ENCODE measurements at regions not wholly inside any gene's neighbourhood (a gene's known extent, or its start where the extent isn't known, plus 50 kb on each side); places are given as distances from the start of the nearest gene placed in this dataset.

- no peak for ATAC-seq
Observed at GRCh38 chr15:98506172-98506571, 142.2 kb upstream of the IGF1R start.

GRCh38 chr15:98506711-98507110, 141.6 kb upstream of the IGF1R start:
- no peak for DNase-seq
- TF ChIP-seq, protein P1, sequence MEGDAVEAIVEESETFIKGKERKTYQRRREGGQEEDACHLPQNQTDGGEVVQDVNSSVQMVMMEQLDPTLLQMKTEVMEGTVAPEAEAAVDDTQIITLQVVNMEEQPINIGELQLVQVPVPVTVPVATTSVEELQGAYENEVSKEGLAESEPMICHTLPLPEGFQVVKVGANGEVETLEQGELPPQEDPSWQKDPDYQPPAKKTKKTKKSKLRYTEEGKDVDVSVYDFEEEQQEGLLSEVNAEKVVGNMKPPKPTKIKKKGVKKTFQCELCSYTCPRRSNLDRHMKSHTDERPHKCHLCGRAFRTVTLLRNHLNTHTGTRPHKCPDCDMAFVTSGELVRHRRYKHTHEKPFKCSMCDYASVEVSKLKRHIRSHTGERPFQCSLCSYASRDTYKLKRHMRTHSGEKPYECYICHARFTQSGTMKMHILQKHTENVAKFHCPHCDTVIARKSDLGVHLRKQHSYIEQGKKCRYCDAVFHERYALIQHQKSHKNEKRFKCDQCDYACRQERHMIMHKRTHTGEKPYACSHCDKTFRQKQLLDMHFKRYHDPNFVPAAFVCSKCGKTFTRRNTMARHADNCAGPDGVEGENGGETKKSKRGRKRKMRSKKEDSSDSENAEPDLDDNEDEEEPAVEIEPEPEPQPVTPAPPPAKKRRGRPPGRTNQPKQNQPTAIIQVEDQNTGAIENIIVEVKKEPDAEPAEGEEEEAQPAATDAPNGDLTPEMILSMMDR (IDR thresholded peaks at IDR 0.05) = no peak
- no peaks in the 10 kb centered on the region for H3K27me3 ChIP-seq
- H3K4me3 ChIP-seq = no peak overlapping the region
- H3K9me3 ChIP-seq = no peaks in the 10 kb centered on the region
- intact Hi-C loops (cut with DNase I) = no loop called here
- no peaks in the 10 kb centered on the region for H3K36me3 ChIP-seq
- no peaks in the 10 kb centered on the region for H3K4me1 ChIP-seq
- H3K27ac ChIP-seq = peak overlapping the region; percentile 58
- ATAC-seq = peak; percentile 25

More at GRCh38 chr15:98506172-98506571, 142.2 kb upstream of the IGF1R start:
- intact Hi-C loops (cut with DNase I) = no loop called here
- TF ChIP-seq, protein P1 (IDR thresholded peaks at IDR 0.05) = no peak
- no peaks in the 10 kb centered on the region for H3K9me3 ChIP-seq
- no peak for DNase-seq
- peak overlapping the region; percentile 58 for H3K27ac ChIP-seq
- no peaks in the 10 kb centered on the region for H3K36me3 ChIP-seq
- no peak overlapping the region for H3K4me3 ChIP-seq
- H3K27me3 ChIP-seq = peaks cover 4% of the 10 kb centered on the region
- no peaks in the 10 kb centered on the region for H3K4me1 ChIP-seq

DNA sequence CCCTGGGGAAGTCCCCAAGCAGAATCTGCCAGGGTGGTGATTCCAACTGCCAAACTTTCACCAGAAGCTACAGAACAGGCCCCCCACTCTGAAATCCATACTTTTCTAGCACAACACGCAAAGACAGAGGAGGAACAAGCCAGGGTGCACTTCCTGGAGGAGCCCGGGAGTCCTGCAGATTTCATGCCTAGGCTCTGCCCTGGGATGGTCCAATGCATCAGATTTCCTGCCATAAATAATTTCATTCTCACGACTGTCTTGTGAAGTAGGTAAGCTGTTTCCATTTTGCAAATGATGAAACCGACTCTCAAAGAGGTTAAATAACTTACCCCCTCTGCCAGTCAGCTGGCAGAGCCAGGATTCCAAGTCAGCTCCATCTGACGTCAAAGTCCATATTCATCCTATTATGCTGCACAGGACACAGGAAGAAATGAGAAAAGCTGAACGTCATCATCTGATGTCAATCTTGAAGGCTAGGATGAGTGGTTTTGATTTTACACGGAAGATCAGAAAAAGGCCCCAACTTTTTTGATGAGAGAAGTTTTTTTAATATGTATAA, 134.8 kb upstream of the IGF1R start:
- TF ChIP-seq, protein P1 (IDR thresholded peaks at IDR 0.05) = no peak
- no peak for ATAC-seq
- no peaks in the 10 kb centered on the region for H3K36me3 ChIP-seq
- no peaks in the 10 kb centered on the region for H3K9me3 ChIP-seq
- no peak overlapping the region for H3K27ac ChIP-seq
- intact Hi-C loops (cut with DNase I) = loop anchor here (10.0 kb wide), 1 partner anchor 141 kb away; no protein-coding TSS in a partner anchor
- no peaks in the 10 kb centered on the region for H3K27me3 ChIP-seq
- DNase-seq = no peak
- H3K4me1 ChIP-seq = no peaks in the 10 kb centered on the region
- no peak overlapping the region for H3K4me3 ChIP-seq

- Histone ChIP-seq H3K27me3 (no peaks in the 10 kb centered on the region), H3K36me3 (no peaks in the 10 kb centered on the region), H3K4me1 (no peaks in the 10 kb centered on the region), H3K4me3 (no peak overlapping the region), H3K27ac (no peak overlapping the region), H3K9me3 (no peaks in the 10 kb centered on the region)
- ATAC-seq (no peak), DNase-seq (no peak)
- intact Hi-C loops (cut with DNase I) = loop anchor here (10.0 kb wide), 1 partner anchor 141 kb away; no protein-coding TSS in a partner anchor
- TF ChIP-seq, protein P1 (IDR thresholded peaks at IDR 0.05) = no peak
Observed at GRCh38 chr15:98514034-98514622, 134.2 kb upstream of the IGF1R start.

GRCh38 chr15:98518823-98519561, 129.3 kb upstream of the IGF1R start:
- intact Hi-C loops (cut with DNase I) = loop anchor here (10.0 kb wide), 1 partner anchor 136 kb away; no protein-coding TSS in a partner anchor
- TF ChIP-seq, protein P1 (IDR thresholded peaks at IDR 0.05) = peak; percentile 84
- H3K4me3 ChIP-seq = no peak overlapping the region
- H3K4me1 ChIP-seq = no peaks in the 10 kb centered on the region
- H3K27me3 ChIP-seq = no peaks in the 10 kb centered on the region
- no peak for DNase-seq
- no peaks in the 10 kb centered on the region for H3K9me3 ChIP-seq
- no peak overlapping the region for H3K27ac ChIP-seq
- no peaks in the 10 kb centered on the region for H3K36me3 ChIP-seq
- ATAC-seq = peak; percentile 91
